Stomach (tissue), 4 donors: ENCODE measurements at regions not wholly inside any gene's neighbourhood (a gene's known extent, or its start where the extent isn't known, plus 50 kb on each side); places are given as distances from the start of the nearest gene placed in this dataset.

Source experiments
- EP300 ChIP-seq: sonication (generic); formaldehyde crosslinking; IDR thresholded peaks from one replicate; pipeline ENCODE4 v1.6.1; 2017; ENCODE audit warnings: antibody characterized with exemption
- POLR2A ChIP-seq, 4 donors: fragments of 450-650 bp; IDR thresholded peaks; one replicate each; pipeline ENCODE4 v1.6.1; 2016; ENCODE audit warnings: antibody characterized with exemption in 4 of 4, control low read depth in 2 of 4, mild to moderate bottlenecking in 1 of 4, moderate library complexity in 1 of 4
- POLR2AphosphoS5 ChIP-seq, 3 donors: sonication (generic); formaldehyde crosslinking; IDR thresholded peaks; one replicate each; pipeline ENCODE4 v1.6.1; 2016; ENCODE audit warnings: antibody characterized with exemption in 3 of 3
- TF ChIP-seq, protein P1 (sequence below), 7 experiments: fragments of 450-650 bp in 4 of 7; fragments of 200-600 bp in 3 of 7; sonication (generic) in 3 of 7; IDR thresholded peaks; one replicate each; pipeline ENCODE4 v1.5.1; 2016 to 2019; ENCODE audit warnings: antibody characterized with exemption in 7 of 7, control low read depth in 2 of 7, mild to moderate bottlenecking in 1 of 7

DNA sequence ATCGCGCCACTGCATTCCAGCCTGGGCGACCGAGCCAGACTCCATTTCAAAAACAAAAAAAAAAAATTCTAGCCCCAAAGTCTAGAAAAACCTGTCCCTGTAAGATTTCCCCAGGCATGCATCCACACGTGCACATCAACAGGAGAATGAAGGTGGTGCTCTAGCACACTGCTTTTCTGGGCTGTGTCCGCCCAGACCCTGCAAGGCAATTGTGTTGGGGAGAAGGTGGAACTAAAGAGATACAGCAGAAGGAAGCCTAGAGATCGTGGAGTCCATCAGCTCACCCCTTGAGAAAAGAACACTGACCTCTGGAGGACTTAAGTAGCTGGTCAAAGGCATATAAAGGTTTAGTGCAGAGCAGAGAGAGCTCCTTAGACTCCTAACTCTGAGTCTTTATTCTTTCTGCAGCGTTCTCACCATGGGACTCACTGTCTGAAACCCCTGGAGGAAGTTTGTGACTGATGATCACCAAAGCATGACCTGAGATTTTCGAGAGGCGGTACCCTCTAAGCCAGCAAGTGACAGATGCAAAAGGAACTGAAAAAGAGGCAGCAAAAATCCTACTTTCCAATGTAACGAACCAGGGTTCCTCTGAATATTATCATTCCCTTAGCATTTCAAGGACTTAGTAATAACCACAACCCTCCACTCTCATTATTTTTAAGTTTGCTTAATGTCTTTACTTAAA lies 179.8 kb downstream of the MEX3B start:
- TF ChIP-seq, protein P1, sequence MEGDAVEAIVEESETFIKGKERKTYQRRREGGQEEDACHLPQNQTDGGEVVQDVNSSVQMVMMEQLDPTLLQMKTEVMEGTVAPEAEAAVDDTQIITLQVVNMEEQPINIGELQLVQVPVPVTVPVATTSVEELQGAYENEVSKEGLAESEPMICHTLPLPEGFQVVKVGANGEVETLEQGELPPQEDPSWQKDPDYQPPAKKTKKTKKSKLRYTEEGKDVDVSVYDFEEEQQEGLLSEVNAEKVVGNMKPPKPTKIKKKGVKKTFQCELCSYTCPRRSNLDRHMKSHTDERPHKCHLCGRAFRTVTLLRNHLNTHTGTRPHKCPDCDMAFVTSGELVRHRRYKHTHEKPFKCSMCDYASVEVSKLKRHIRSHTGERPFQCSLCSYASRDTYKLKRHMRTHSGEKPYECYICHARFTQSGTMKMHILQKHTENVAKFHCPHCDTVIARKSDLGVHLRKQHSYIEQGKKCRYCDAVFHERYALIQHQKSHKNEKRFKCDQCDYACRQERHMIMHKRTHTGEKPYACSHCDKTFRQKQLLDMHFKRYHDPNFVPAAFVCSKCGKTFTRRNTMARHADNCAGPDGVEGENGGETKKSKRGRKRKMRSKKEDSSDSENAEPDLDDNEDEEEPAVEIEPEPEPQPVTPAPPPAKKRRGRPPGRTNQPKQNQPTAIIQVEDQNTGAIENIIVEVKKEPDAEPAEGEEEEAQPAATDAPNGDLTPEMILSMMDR (IDR thresholded peaks at IDR 0.05): no peak
- TF ChIP-seq POLR2AphosphoS5 (IDR thresholded peaks at IDR 0.05): no peak
- TF ChIP-seq POLR2A (IDR thresholded peaks at IDR 0.05): no peak
- no peak for TF ChIP-seq EP300
